H9 (cell line): ENCODE measurements at regions not wholly inside any gene's neighbourhood (a gene's known extent, or its start where the extent isn't known, plus 50 kb on each side); places are given as distances from the start of the nearest gene placed in this dataset.

Source experiments
- DNase-seq: peaks from one replicate; pipeline ENCODE4 v3.0.0-alpha.2; 2017
- H2AFZ ChIP-seq: one replicate; pipeline ENCODE4 v1.6.1; 2013; ENCODE audit warnings: mild to moderate bottlenecking, low read length, control low read depth, moderate library complexity
- H2AK5ac ChIP-seq: 2 replicates; pipeline ENCODE4 v1.6.1; 2013; ENCODE audit warnings: low read length, control low read depth, mixed read lengths; ENCODE audit not compliant: insufficient read length
- H2BK120ac ChIP-seq: one replicate; pipeline ENCODE4 v1.6.1; 2013; ENCODE audit warnings: low read depth, mild to moderate bottlenecking, low read length, control low read depth, inconsistent platforms; ENCODE audit not compliant: poor library complexity, severe bottlenecking
- H2BK12ac ChIP-seq: 2 replicates; pipeline ENCODE4 v1.6.1; 2013; ENCODE audit warnings: low read length, control low read depth, mixed read lengths, low read depth; ENCODE audit not compliant: insufficient read length
- H2BK15ac ChIP-seq: 2 replicates; pipeline ENCODE4 v1.6.1; 2013; ENCODE audit warnings: low read depth, low read length, control low read depth
- H2BK20ac ChIP-seq: one replicate; pipeline ENCODE4 v1.6.1; 2013; ENCODE audit warnings: low read depth, mild to moderate bottlenecking, low read length, control low read depth, inconsistent platforms; ENCODE audit not compliant: poor library complexity, severe bottlenecking
- H2BK5ac ChIP-seq: 2 replicates; pipeline ENCODE4 v1.6.1; 2013; ENCODE audit warnings: low read length, control low read depth, mixed read lengths; ENCODE audit not compliant: insufficient read length
- H3K14ac ChIP-seq: 2 replicates; pipeline ENCODE4 v1.6.1; 2013; ENCODE audit warnings: low read length, control low read depth; ENCODE audit not compliant: insufficient read depth
- H3K18ac ChIP-seq: 2 replicates; pipeline ENCODE4 v1.6.1; 2013; ENCODE audit warnings: low read depth, mild to moderate bottlenecking, mixed read lengths, low read length, control low read depth; ENCODE audit not compliant: insufficient read length
- H3K23ac ChIP-seq: 2 replicates; pipeline ENCODE4 v1.6.1; 2013; ENCODE audit warnings: low read length, control low read depth, mixed read lengths, low read depth; ENCODE audit not compliant: insufficient read length
- H3K23me2 ChIP-seq: 2 replicates; pipeline ENCODE4 v1.6.1; 2013; ENCODE audit warnings: low read depth, mild to moderate bottlenecking, mixed read lengths, low read length, control low read depth; ENCODE audit not compliant: insufficient read length, poor library complexity, severe bottlenecking
- H3K27ac ChIP-seq: 2 replicates; pipeline ENCODE4 v1.5.1; 2013; ENCODE audit warnings: low read length, control low read depth, mixed read lengths, low read depth; ENCODE audit not compliant: insufficient read length
- H3K27me3 ChIP-seq: 2 replicates; pipeline ENCODE4 v1.6.1; 2013; ENCODE audit warnings: low read length, control low read depth, inconsistent platforms; ENCODE audit not compliant: insufficient read depth
- H3K4ac ChIP-seq: 2 replicates; pipeline ENCODE4 v1.6.1; 2013; ENCODE audit warnings: low read depth, mild to moderate bottlenecking, control low read depth, inconsistent platforms, low read length, moderate library complexity
- H3K4me1 ChIP-seq: 2 replicates; pipeline ENCODE4 v1.6.1; 2013; ENCODE audit warnings: low read length, control low read depth, inconsistent platforms; ENCODE audit not compliant: insufficient read depth
- H3K4me2 ChIP-seq: 2 replicates; pipeline ENCODE4 v1.6.1; 2013; ENCODE audit warnings: low read length, control low read depth, mixed read lengths; ENCODE audit not compliant: insufficient read length, insufficient read depth
- H3K56ac ChIP-seq: 2 replicates; pipeline ENCODE4 v1.6.1; 2013; ENCODE audit warnings: low read depth, mild to moderate bottlenecking, mixed read lengths, low read length, control low read depth; ENCODE audit not compliant: insufficient read length
- H3K79me1 ChIP-seq: 2 replicates; pipeline ENCODE4 v1.6.1; 2013; ENCODE audit warnings: low read depth, mild to moderate bottlenecking, moderate library complexity, low read length, control low read depth, inconsistent platforms; ENCODE audit not compliant: insufficient read depth, poor library complexity, severe bottlenecking
- H3K79me2 ChIP-seq: 2 replicates; pipeline ENCODE4 v1.6.1; 2013; ENCODE audit warnings: low read length, control low read depth, inconsistent platforms; ENCODE audit not compliant: insufficient read depth
- H3K9ac ChIP-seq: 2 replicates; pipeline ENCODE4 v1.6.1; 2013; ENCODE audit warnings: low read length, control low read depth, mixed read lengths; ENCODE audit not compliant: insufficient read length; ENCODE audit errors: extremely low read depth
- H3K9me3 ChIP-seq: one replicate; pipeline ENCODE4 v1.6.1; 2013; ENCODE audit warnings: low read depth, low read length, inconsistent platforms; ENCODE audit not compliant: control insufficient read depth
- H3T11ph ChIP-seq: one replicate; pipeline ENCODE4 v1.6.1; 2013; ENCODE audit warnings: mild to moderate bottlenecking, low read length, control low read depth, inconsistent platforms
- H4K20me1 ChIP-seq: one replicate; pipeline ENCODE4 v1.6.1; 2013; ENCODE audit not compliant: control insufficient read depth, insufficient read length, insufficient read depth
- H4K5ac ChIP-seq: 2 replicates; pipeline ENCODE4 v1.6.1; 2013; ENCODE audit warnings: low read depth, mild to moderate bottlenecking, mixed read lengths, low read length, control low read depth; ENCODE audit not compliant: insufficient read length
- H4K8ac ChIP-seq: replicated peaks from 2 replicates; pipeline ENCODE4 v1.6.1; 2013; ENCODE audit warnings: low read length, control low read depth, mixed read lengths, low read depth; ENCODE audit not compliant: insufficient read length
- H4K91ac ChIP-seq: 2 replicates; pipeline ENCODE4 v1.6.1; 2013; ENCODE audit warnings: low read depth, mild to moderate bottlenecking, moderate library complexity, mixed read lengths, low read length, control low read depth; ENCODE audit not compliant: insufficient read length
- H3K27ac Mint-ChIP-seq, 3 experiments: 2 replicates in 2 of 3; 3 replicates in 1 of 3; pipeline ENCODE4 v1.8.0; 2020 to 2021; ENCODE audit warnings: mixed read lengths in 3 of 3, mild to moderate bottlenecking in 1 of 3, moderate library complexity in 1 of 3
- H3K27me3 Mint-ChIP-seq: 2 replicates; pipeline ENCODE4 v1.8.0; 2021; ENCODE audit warnings: low read depth, mild to moderate bottlenecking, moderate library complexity, mixed read lengths
- H3K36me3 Mint-ChIP-seq, 3 experiments: 2 replicates in 2 of 3; 3 replicates in 1 of 3; pipeline ENCODE4 v1.8.0; 2020 to 2021; ENCODE audit warnings: low read depth in 3 of 3, mixed read lengths in 3 of 3; ENCODE audit not compliant: insufficient read depth in 1 of 3
- H3K4me1 Mint-ChIP-seq, 2 experiments: 2 replicates each; pipeline ENCODE4 v1.8.0; 2020; ENCODE audit warnings: mixed read lengths in 2 of 2
- H3K4me3 Mint-ChIP-seq, 2 experiments: 2 replicates in 1 of 2; 3 replicates in 1 of 2; pipeline ENCODE4 v1.8.0; 2020 to 2021; ENCODE audit warnings: mild to moderate bottlenecking in 2 of 2, mixed read lengths in 2 of 2, moderate library complexity in 1 of 2
- H3K9me3 Mint-ChIP-seq, 2 experiments: 2 replicates in 1 of 2; 3 replicates in 1 of 2; pipeline ENCODE4 v1.8.0; 2020; ENCODE audit warnings: mild to moderate bottlenecking in 2 of 2, mixed read lengths in 2 of 2, moderate library complexity in 1 of 2
- CTCF ChIP-seq: fragments of 200-600 bp; sonication (generic); conservative IDR thresholded peaks from 3 replicates; pipeline ENCODE4 v1.8.0; 2021; ENCODE audit warnings: antibody characterized with exemption, mild to moderate bottlenecking
- WGBS: extraction: QIAGEN DNeasy Blood & Tissue Kit; methylation state at CpG from one replicate; pipeline ENCODE4 v1.1.7; 2013; ENCODE audit warnings: missing lambda C conversion rate, low lambda C conversion rate, mixed read lengths; ENCODE audit not compliant: insufficient read length; ENCODE audit errors: extremely low coverage; 5-methylcytosine and 5-hydroxymethylcytosine counted together

- no peaks in the 10 kb centered on the region; a peak in 2 of 5 replicates for H3K9me3 Mint-ChIP-seq
- H2BK120ac ChIP-seq, result no peak overlapping the region
- no peak overlapping the region for H2BK15ac ChIP-seq
- no peaks in the 10 kb centered on the region for H4K20me1 ChIP-seq
- no peak overlapping the region for H2BK12ac ChIP-seq
- H4K91ac ChIP-seq, result no peak overlapping the region
- DNase-seq, result no peak
- H3K18ac ChIP-seq, result no peak overlapping the region
- no peak overlapping the region for H3K27ac ChIP-seq
- no peaks in the 10 kb centered on the region for H3K4me1 ChIP-seq
- H2AFZ ChIP-seq, result no peak overlapping the region
- no peak overlapping the region for H3K27ac Mint-ChIP-seq
- H3K4me3 Mint-ChIP-seq, result no peak overlapping the region
- no peak overlapping the region for H3K23ac ChIP-seq
- no peaks in the 10 kb centered on the region for H3K79me2 ChIP-seq
- H3K36me3 Mint-ChIP-seq, result no peaks in the 10 kb centered on the region; a peak in 1 of 7 replicates
- H2BK20ac ChIP-seq, result no peak overlapping the region
- H3K4me2 ChIP-seq, result no peak overlapping the region
- no peak overlapping the region for H3T11ph ChIP-seq
- no peak overlapping the region for H4K5ac ChIP-seq
- no peak overlapping the region for H3K14ac ChIP-seq
- H3K4ac ChIP-seq, result no peak overlapping the region
- H3K23me2 ChIP-seq, result no peaks in the 10 kb centered on the region
- H3K9ac ChIP-seq, result no peak overlapping the region
- no peaks in the 10 kb centered on the region for H3K9me3 ChIP-seq
- no peak overlapping the region for H3K56ac ChIP-seq
- no CpG with 5 or more reads among the region's 3 CpGs for WGBS
- no peak for TF ChIP-seq CTCF
- H2AK5ac ChIP-seq, result no peak overlapping the region
- no peaks in the 10 kb centered on the region for H3K79me1 ChIP-seq
- no peak overlapping the region for H2BK5ac ChIP-seq
- H4K8ac ChIP-seq, result no peak overlapping the region
- H3K27me3 ChIP-seq, result no peaks in the 10 kb centered on the region
- no peaks in the 10 kb centered on the region for H3K27me3 Mint-ChIP-seq
- no peaks in the 10 kb centered on the region for H3K4me1 Mint-ChIP-seq
Measured at GRCh38 chr4:101670897-101671296, 119.6 kb upstream of the BANK1 start.
